Neural cell (in vitro differentiated cells): ENCODE measurements at regions not wholly inside any gene's neighbourhood (a gene's known extent, or its start where the extent isn't known, plus 50 kb on each side); places are given as distances from the start of the nearest gene placed in this dataset.

Experiments
- EP300 ChIP-seq: fragments of 450-650 bp; conservative IDR thresholded peaks from 2 replicates; pipeline ENCODE4 v1.6.1; 2014; ENCODE audit warnings: antibody characterized with exemption, mild to moderate bottlenecking, moderate library complexity; ENCODE audit not compliant: poor library complexity, severe bottlenecking
- EZH2 ChIP-seq: fragments of 200-600, 300-800 bp; shearing (Covaris generic), sonication (generic); IDR thresholded peaks from 2 replicates; pipeline ENCODE4 v1.6.1; 2014; ENCODE audit warnings: antibody characterized with exemption, low read length, borderline replicate concordance, mild to moderate bottlenecking; ENCODE audit not compliant: insufficient read depth, poor library complexity, severe bottlenecking
- POLR2AphosphoS5 ChIP-seq: IDR thresholded peaks from 2 replicates; pipeline ENCODE4 v1.6.1; 2012
- RAD21 ChIP-seq: fragments of 450-650 bp; conservative IDR thresholded peaks from 2 replicates; pipeline ENCODE4 v1.6.1; 2014; ENCODE audit warnings: antibody characterized with exemption, mild to moderate bottlenecking, moderate library complexity
- TF ChIP-seq, protein P1 (sequence below): fragments of 450-650 bp; IDR thresholded peaks from 2 replicates; pipeline ENCODE4 v1.5.1; 2014; ENCODE audit warnings: antibody characterized with exemption, mild to moderate bottlenecking, moderate library complexity; ENCODE audit not compliant: poor library complexity, severe bottlenecking

DNA sequence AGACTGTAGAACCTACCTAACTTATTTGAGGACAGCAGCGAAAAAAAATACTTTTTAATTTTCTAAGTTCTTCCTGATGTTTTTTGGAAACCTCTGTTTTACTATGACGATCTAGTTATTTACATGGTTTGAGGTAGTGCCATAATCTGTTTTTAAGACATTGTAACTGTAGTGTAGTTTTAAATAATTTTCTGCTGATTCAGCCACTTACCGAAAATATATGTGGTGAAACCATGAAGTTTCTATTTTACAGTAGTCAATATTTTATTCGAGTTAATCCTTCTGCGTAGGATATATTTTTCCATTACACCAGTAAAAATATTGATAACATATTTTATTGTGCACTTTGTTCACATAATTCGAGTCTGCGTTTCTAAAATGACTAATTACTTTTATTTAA lies 121.7 kb upstream of the RRP15 start:
- TF ChIP-seq EZH2, result no peak
- TF ChIP-seq, protein P1, sequence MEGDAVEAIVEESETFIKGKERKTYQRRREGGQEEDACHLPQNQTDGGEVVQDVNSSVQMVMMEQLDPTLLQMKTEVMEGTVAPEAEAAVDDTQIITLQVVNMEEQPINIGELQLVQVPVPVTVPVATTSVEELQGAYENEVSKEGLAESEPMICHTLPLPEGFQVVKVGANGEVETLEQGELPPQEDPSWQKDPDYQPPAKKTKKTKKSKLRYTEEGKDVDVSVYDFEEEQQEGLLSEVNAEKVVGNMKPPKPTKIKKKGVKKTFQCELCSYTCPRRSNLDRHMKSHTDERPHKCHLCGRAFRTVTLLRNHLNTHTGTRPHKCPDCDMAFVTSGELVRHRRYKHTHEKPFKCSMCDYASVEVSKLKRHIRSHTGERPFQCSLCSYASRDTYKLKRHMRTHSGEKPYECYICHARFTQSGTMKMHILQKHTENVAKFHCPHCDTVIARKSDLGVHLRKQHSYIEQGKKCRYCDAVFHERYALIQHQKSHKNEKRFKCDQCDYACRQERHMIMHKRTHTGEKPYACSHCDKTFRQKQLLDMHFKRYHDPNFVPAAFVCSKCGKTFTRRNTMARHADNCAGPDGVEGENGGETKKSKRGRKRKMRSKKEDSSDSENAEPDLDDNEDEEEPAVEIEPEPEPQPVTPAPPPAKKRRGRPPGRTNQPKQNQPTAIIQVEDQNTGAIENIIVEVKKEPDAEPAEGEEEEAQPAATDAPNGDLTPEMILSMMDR, result no peak
- TF ChIP-seq RAD21, result no peak
- TF ChIP-seq EP300, result no peak
- no peak for TF ChIP-seq POLR2AphosphoS5
